OCI-LY7 (cell line): ENCODE measurements at regions not wholly inside any gene's neighbourhood (a gene's known extent, or its start where the extent isn't known, plus 50 kb on each side); places are given as distances from the start of the nearest gene placed in this dataset.

Source experiments
- BruUV-seq: library from RNA; stranded (reverse); fragments of 400-500 nt; replicated peaks from 2 replicates; lab custom pipeline; 2021; lab: Mats Ljungman, UMichigan
- CTCF ChIA-PET: fragments of 300-600 bp; sonication (Branson Sonifier 250); formaldehyde crosslinking; loops from one replicate; lab custom pipeline; 2022; ENCODE audit warnings: antibody characterized with exemption; ENCODE audit not compliant: unreplicated experiment; lab: Charles Lee
- POLR2A ChIA-PET: fragments of 300-600 bp; sonication (Branson Sonifier 250); formaldehyde crosslinking; loops from one replicate; lab custom pipeline; 2022; ENCODE audit warnings: antibody characterized with exemption; lab: Charles Lee
- DNase-seq: peaks from one replicate; pipeline ENCODE4 v3.0.0-alpha.2; 2015; ENCODE audit warnings: low spot score
- H2AFZ ChIP-seq: fragments of 200-600 bp; sonication (generic), shearing (Covaris generic); 2 replicates; pipeline ENCODE4 v1.6.1; 2014; ENCODE audit warnings: mild to moderate bottlenecking, antibody characterized with exemption, low read length, moderate library complexity
- H3K27ac ChIP-seq: fragments of 200-600 bp; sonication (generic); 2 replicates; pipeline ENCODE4 v1.5.1; 2014; ENCODE audit warnings: mixed run types, low read depth, mild to moderate bottlenecking, moderate library complexity, low read length, inconsistent platforms; ENCODE audit not compliant: poor library complexity, severe bottlenecking
- H3K36me3 ChIP-seq: fragments of 200-600 bp; sonication (generic); 2 replicates; pipeline ENCODE4 v1.6.1; 2014; ENCODE audit warnings: mild to moderate bottlenecking, antibody characterized with exemption, low read length, moderate library complexity, mixed read lengths; ENCODE audit not compliant: insufficient read depth
- H3K4me1 ChIP-seq: fragments of 200-600 bp; sonication (generic); 2 replicates; pipeline ENCODE4 v1.5.1; 2014; ENCODE audit warnings: mild to moderate bottlenecking, low read length; ENCODE audit not compliant: insufficient read depth, poor library complexity, severe bottlenecking
- H3K4me2 ChIP-seq: fragments of 200-600 bp; sonication (generic); 2 replicates; pipeline ENCODE4 v1.6.1; 2014; ENCODE audit warnings: mild to moderate bottlenecking, low read length
- H3K4me3 ChIP-seq: fragments of 200-600 bp; sonication (generic); 2 replicates; pipeline ENCODE4 v1.5.1; 2014; ENCODE audit warnings: mild to moderate bottlenecking, low read depth, low read length; ENCODE audit not compliant: poor library complexity, severe bottlenecking
- H3K79me2 ChIP-seq: fragments of 200-600 bp; sonication (generic); 2 replicates; pipeline ENCODE4 v1.6.1; 2016; ENCODE audit warnings: low read depth, mild to moderate bottlenecking, low read length, moderate library complexity, mixed read lengths; ENCODE audit not compliant: insufficient read depth
- H3K9me2 ChIP-seq: fragments of 200-600 bp; sonication (generic); 2 replicates; pipeline ENCODE4 v1.6.1; 2016; ENCODE audit warnings: mild to moderate bottlenecking, low read length, mixed read lengths; ENCODE audit not compliant: insufficient read depth
- H3K9me3 ChIP-seq: fragments of 200-600 bp; sonication (generic); 2 replicates; pipeline ENCODE4 v1.6.1; 2014; ENCODE audit warnings: mild to moderate bottlenecking, mixed run types, low read length, mixed read lengths
- H4K20me1 ChIP-seq: fragments of 200-600 bp; sonication (generic); 2 replicates; pipeline ENCODE4 v1.6.1; 2014; ENCODE audit warnings: mild to moderate bottlenecking, antibody characterized with exemption, low read length, moderate library complexity, mixed read lengths; ENCODE audit not compliant: insufficient read depth
- EZH2phosphoT487 ChIP-seq: fragments of 200-600 bp; sonication (generic); IDR thresholded peaks from 2 replicates; pipeline ENCODE4 v1.6.1; 2018; ENCODE audit warnings: low read depth, borderline replicate concordance, mild to moderate bottlenecking, mixed run types, antibody characterized with exemption, low read length, moderate library complexity, mixed read lengths
- intact Hi-C: fragments of 100-400 bp; cut with micrococcal nuclease; formaldehyde crosslinking; loops from one replicate; pipeline ENCODE4 v1.10.0; 2022; ENCODE audit not compliant: unreplicated experiment
- TF ChIP-seq, protein P1 (sequence below): fragments of 200-600 bp; sonication (generic); conservative IDR thresholded peaks from 2 replicates; pipeline ENCODE4 v1.5.1; 2014; ENCODE audit warnings: mild to moderate bottlenecking, antibody characterized with exemption, low read length, moderate library complexity, mixed read lengths

DNA sequence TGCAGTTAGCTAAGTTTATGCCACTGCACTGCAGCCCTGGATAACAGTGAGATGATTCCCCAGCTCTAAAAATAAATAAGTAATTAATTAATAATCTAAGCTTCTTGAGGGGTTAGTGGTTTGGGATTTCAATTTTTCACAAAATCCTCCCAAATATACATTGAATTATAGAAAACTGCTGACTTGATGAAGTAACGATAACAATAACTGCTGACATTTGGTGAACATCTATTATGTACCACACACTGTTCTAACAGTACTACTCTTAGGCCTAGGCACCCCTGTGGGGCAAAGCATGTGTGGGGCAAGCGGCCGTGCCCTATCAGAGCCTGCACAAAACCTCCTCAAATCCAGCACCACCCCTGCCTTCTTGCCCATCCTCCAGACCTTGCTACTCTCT is 245.8 kb upstream of the EPHA4 start:
- intact Hi-C loops = no loop called here
- no peaks in the 10 kb centered on the region for H4K20me1 ChIP-seq
- TF ChIP-seq EZH2phosphoT487 = no peak
- TF ChIP-seq, protein P1, sequence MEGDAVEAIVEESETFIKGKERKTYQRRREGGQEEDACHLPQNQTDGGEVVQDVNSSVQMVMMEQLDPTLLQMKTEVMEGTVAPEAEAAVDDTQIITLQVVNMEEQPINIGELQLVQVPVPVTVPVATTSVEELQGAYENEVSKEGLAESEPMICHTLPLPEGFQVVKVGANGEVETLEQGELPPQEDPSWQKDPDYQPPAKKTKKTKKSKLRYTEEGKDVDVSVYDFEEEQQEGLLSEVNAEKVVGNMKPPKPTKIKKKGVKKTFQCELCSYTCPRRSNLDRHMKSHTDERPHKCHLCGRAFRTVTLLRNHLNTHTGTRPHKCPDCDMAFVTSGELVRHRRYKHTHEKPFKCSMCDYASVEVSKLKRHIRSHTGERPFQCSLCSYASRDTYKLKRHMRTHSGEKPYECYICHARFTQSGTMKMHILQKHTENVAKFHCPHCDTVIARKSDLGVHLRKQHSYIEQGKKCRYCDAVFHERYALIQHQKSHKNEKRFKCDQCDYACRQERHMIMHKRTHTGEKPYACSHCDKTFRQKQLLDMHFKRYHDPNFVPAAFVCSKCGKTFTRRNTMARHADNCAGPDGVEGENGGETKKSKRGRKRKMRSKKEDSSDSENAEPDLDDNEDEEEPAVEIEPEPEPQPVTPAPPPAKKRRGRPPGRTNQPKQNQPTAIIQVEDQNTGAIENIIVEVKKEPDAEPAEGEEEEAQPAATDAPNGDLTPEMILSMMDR = no peak
- no peak overlapping the region for H3K27ac ChIP-seq
- H3K36me3 ChIP-seq = no peaks in the 10 kb centered on the region
- no peaks in the 10 kb centered on the region for H3K4me1 ChIP-seq
- no peak overlapping the region for H3K4me3 ChIP-seq
- H3K9me2 ChIP-seq = no peaks in the 10 kb centered on the region
- POLR2A ChIA-PET = no interaction called here
- CTCF ChIA-PET = no interaction called here
- BruUV-seq = no TSS peak
- DNase-seq = no peak
- H3K9me3 ChIP-seq = no peaks in the 10 kb centered on the region
- H3K79me2 ChIP-seq = no peaks in the 10 kb centered on the region
- no peak overlapping the region for H3K4me2 ChIP-seq
- H2AFZ ChIP-seq = no peak overlapping the region

DNA sequence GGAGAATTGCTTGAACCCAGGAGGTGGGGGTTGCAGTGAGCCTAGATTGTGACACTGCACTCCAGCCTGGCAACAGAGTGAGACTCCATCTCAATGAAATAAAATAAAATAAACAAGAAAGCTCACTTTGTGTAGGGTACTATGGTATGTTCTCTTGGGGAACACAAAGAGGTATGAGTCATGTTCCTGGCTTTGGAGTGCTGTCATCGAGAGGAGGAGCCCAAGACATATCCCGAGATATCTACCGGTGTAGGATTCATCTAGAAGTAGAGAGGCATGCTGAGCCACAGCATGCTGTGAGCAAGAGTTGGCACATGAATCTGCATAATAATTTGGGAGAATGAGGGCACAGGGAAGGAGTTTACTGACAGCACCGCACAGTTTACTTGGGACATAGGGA is 244.9 kb upstream of the EPHA4 start:
- Histone ChIP-seq H3K4me3 (no peak overlapping the region), H3K79me2 (no peaks in the 10 kb centered on the region), H4K20me1 (no peaks in the 10 kb centered on the region), H2AFZ (no peak overlapping the region), H3K9me2 (no peaks in the 10 kb centered on the region), H3K4me2 (no peak overlapping the region), H3K4me1 (no peaks in the 10 kb centered on the region), H3K27ac (no peak overlapping the region), H3K36me3 (no peaks in the 10 kb centered on the region), H3K9me3 (no peaks in the 10 kb centered on the region)
- CTCF ChIA-PET = no interaction called here
- BruUV-seq = no TSS peak
- no peak for DNase-seq
- no peak for TF ChIP-seq EZH2phosphoT487
- TF ChIP-seq, protein P1 = no peak
- POLR2A ChIA-PET = no interaction called here
- intact Hi-C loops = no loop called here

DNA sequence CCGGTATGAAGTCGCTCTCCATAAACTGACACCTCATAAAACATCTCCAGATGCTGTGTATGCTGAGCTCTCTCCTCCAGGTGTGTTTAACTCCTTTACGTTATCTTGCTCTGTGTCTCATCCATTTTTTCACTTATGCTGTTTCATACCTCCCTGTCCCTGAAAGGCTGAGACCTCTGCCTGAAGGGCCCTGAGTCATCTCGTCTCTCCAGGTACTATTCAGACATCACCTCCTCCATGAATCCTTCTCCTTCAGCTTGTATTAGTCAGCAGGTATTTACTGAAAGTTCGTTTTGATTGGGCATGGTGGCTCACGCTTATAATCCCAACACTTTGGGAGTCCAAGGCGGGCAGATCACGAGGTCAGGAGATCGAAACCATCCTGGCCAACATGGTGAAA is 244.5 kb upstream of the EPHA4 start:
- H4K20me1 ChIP-seq = no peaks in the 10 kb centered on the region
- H3K36me3 ChIP-seq = no peaks in the 10 kb centered on the region
- no peak for TF ChIP-seq EZH2phosphoT487
- TF ChIP-seq, protein P1 = no peak
- no TSS peak for BruUV-seq
- POLR2A ChIA-PET = no interaction called here
- no peaks in the 10 kb centered on the region for H3K9me3 ChIP-seq
- no peaks in the 10 kb centered on the region for H3K4me1 ChIP-seq
- no peak overlapping the region for H3K27ac ChIP-seq
- no peak overlapping the region for H3K4me2 ChIP-seq
- no peak overlapping the region for H2AFZ ChIP-seq
- no peaks in the 10 kb centered on the region for H3K9me2 ChIP-seq
- H3K4me3 ChIP-seq = no peak overlapping the region
- CTCF ChIA-PET = no interaction called here
- intact Hi-C loops = no loop called here
- H3K79me2 ChIP-seq = no peaks in the 10 kb centered on the region
- DNase-seq = no peak
